Lower lobe of right lung (tissue), 2 donors: ENCODE measurements at regions not wholly inside any gene's neighbourhood (a gene's known extent, or its start where the extent isn't known, plus 50 kb on each side); places are given as distances from the start of the nearest gene placed in this dataset.

Source experiments
- ATAC-seq, 2 donors: fragments of 200-7000 bp; cut with Tn5 transposase; one replicate each; pipeline ENCODE4 v1.9.1; 2020 to 2022; ENCODE audit warnings: mild to moderate bottlenecking in 2 of 2, moderate library complexity in 2 of 2
- DNase-seq: peaks from one replicate; pipeline ENCODE4 v3.0.0-alpha.2; 2020
- H3K27ac ChIP-seq: fragments of 200-600 bp; one replicate; pipeline ENCODE4 v1.8.0; 2022
- H3K27me3 ChIP-seq: fragments of 200-600 bp; one replicate; pipeline ENCODE4 v1.8.0; 2022; ENCODE audit warnings: low read depth
- H3K36me3 ChIP-seq: fragments of 200-600 bp; one replicate; pipeline ENCODE4 v1.8.0; 2022; ENCODE audit warnings: mild to moderate bottlenecking
- H3K4me1 ChIP-seq: fragments of 200-600 bp; one replicate; pipeline ENCODE4 v1.8.0; 2022
- H3K4me3 ChIP-seq: fragments of 200-600 bp; one replicate; pipeline ENCODE4 v1.8.0; 2022; ENCODE audit warnings: mild to moderate bottlenecking
- H3K9me3 ChIP-seq: fragments of 200-600 bp; one replicate; pipeline ENCODE4 v1.8.0; 2022
- intact Hi-C: fragments of 100-400 bp; cut with DNase I; formaldehyde crosslinking; loops from one replicate; pipeline ENCODE4 v1.11.0; 2022
- TF ChIP-seq, protein P1 (sequence below): fragments of 200-600 bp; IDR thresholded peaks from one replicate; pipeline ENCODE4 v1.8.0; 2022; ENCODE audit warnings: antibody characterized with exemption, mild to moderate bottlenecking
- donor health status: DM: no; HTN: yes; CAD: no; lungs with severe emphysema.

DNA sequence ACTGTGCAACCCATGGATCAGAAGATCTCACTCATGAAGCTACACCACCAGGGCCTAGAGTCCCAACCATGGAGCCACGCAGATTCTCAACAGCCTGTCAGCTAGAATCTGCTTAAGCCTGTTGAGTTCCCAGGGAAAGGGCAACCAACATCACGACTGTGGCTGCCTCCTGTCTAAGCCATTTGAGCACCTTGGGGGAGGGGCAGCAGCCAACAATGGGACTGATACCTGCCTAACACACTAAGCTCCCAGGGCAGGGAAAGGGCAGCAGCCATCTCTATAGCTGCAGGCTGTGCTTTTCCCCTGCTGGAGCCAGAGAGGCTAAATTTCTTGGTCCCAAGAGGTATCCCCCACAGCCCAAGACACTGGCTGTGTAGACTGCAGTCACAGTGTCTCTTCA lies 96.5 kb upstream of the TCEAL2 start:
- Histone ChIP-seq H3K9me3 (no peaks in the 10 kb centered on the region), H3K4me1 (no peaks in the 10 kb centered on the region), H3K27ac (no peak overlapping the region), H3K36me3 (no peaks in the 10 kb centered on the region), H3K4me3 (no peak overlapping the region), H3K27me3 (no peaks in the 10 kb centered on the region)
- ATAC-seq (no peak), DNase-seq (no peak)
- intact Hi-C loops = no loop called here
- TF ChIP-seq, protein P1, sequence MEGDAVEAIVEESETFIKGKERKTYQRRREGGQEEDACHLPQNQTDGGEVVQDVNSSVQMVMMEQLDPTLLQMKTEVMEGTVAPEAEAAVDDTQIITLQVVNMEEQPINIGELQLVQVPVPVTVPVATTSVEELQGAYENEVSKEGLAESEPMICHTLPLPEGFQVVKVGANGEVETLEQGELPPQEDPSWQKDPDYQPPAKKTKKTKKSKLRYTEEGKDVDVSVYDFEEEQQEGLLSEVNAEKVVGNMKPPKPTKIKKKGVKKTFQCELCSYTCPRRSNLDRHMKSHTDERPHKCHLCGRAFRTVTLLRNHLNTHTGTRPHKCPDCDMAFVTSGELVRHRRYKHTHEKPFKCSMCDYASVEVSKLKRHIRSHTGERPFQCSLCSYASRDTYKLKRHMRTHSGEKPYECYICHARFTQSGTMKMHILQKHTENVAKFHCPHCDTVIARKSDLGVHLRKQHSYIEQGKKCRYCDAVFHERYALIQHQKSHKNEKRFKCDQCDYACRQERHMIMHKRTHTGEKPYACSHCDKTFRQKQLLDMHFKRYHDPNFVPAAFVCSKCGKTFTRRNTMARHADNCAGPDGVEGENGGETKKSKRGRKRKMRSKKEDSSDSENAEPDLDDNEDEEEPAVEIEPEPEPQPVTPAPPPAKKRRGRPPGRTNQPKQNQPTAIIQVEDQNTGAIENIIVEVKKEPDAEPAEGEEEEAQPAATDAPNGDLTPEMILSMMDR = no peak

DNA sequence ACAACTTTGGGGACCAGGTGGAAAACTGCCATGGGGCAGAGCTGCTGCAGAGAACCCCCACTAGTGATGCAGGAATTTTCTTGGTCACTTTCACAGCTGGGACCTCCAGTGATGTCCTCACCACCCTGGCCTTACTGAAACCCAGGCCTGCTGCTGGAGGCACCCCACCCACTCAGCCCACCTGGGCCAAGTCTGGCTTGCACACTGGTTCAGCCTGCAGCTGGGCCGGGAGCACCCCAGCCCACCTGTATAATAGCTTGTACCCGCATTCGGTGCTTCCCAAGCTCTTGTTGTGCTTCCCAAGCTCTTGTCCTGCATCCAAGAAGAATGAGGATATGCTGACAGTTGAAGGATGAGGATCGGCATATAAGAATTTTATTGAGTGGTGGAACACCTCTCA lies 86.4 kb upstream of the ZMAT1 start:
- Histone ChIP-seq H3K27me3 (no peaks in the 10 kb centered on the region), H3K36me3 (no peaks in the 10 kb centered on the region), H3K4me1 (no peaks in the 10 kb centered on the region), H3K9me3 (no peaks in the 10 kb centered on the region), H3K27ac (no peak overlapping the region), H3K4me3 (no peak overlapping the region)
- no peak for DNase-seq
- intact Hi-C loops = no loop called here
- TF ChIP-seq, protein P1 = no peak
- no peak for ATAC-seq

DNA sequence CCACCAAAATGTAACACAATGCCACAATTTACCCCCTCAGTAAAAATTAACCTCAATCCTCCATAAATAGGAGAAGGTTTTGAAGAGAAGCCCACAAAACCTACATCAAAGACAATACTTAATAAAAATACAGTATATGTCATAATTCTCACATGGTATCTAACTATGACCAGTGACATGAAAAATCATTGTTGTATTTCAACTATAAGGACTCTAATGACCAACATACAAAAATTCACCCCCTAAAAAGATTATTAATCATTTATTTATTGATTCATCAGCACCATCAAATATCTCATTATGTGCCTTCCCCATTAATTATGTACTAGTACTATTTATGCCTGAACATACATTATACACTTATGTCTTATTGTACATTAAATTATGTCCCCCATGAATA lies 77.1 kb upstream of the ZMAT1 start:
- Histone ChIP-seq H3K9me3 (no peaks in the 10 kb centered on the region), H3K4me3 (no peak overlapping the region), H3K27ac (no peak overlapping the region), H3K27me3 (no peaks in the 10 kb centered on the region), H3K4me1 (no peaks in the 10 kb centered on the region), H3K36me3 (no peaks in the 10 kb centered on the region)
- DNase-seq (no peak), ATAC-seq (no peak)
- TF ChIP-seq, protein P1 = no peak
- intact Hi-C loops = no loop called here

DNA sequence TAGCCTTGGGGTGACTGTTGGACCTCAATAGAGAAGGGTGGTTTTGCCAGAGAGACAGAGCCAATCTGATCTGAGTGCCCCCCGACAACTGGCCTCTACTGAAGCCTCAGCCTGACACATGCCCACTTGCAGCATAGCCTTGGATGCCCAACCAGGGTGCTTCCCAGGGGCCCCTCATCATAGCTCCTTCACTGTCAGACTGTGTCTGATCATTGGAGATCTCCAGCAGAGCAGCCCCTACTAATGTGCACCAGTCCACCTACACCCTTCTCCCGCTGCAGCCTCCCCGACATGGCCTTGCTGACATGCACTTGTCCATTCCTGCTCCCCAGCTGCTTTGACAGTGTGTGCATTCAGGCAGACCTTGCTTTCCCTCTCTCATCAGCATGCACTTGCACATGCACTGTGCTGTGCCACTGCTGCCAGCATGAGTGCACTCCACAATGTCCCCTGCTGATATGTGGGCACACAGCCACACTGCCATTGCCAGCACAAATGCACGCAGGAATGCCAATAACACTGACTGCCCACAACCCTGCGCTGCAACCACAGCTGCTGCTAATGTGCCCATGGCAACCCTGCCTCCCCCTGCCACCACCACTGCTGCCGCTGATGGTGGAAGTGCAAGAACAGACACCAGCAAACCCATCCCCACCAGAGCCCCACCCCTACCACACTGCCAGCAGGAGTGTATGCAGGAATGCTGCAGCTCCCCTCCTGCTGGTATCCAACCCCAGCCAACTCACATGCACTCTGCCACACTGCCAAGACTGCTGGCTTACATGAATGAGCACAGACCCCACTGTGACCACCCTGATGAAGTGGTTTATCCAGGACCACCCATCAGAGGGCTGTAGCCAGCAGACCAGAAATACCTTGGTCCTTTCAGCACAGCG lies 68.1 kb upstream of the ZMAT1 start:
- Histone ChIP-seq H3K36me3 (no peaks in the 10 kb centered on the region), H3K4me3 (no peak overlapping the region), H3K4me1 (no peaks in the 10 kb centered on the region), H3K9me3 (no peaks in the 10 kb centered on the region), H3K27ac (no peak overlapping the region), H3K27me3 (no peaks in the 10 kb centered on the region)
- DNase-seq = no peak
- no peak for ATAC-seq
- TF ChIP-seq, protein P1 = no peak
- intact Hi-C loops = no loop called here

DNA sequence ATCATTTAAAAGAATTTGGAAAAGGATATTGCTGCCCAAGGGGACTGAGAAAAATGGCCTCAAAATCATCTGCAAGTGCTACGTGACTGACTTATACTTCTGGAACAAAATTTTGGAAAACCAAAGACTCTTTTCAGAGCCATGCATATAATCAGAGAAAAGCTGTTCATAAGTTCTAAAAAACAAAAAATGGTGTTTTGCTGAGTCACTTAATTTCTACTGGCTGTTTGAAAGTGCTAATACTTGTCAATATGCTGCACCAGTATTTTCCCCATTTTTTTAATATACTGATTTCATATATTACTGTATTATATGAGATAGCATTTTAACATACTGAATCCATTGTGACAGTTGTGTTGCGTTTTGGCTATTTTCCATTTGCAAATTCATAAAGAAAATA lies 61.5 kb upstream of the ZMAT1 start:
- intact Hi-C loops = no loop called here
- no peak overlapping the region for H3K4me3 ChIP-seq
- H3K9me3 ChIP-seq = no peaks in the 10 kb centered on the region
- H3K36me3 ChIP-seq = no peaks in the 10 kb centered on the region
- no peaks in the 10 kb centered on the region for H3K4me1 ChIP-seq
- H3K27me3 ChIP-seq = no peaks in the 10 kb centered on the region
- ATAC-seq (no peak), DNase-seq (no peak)
- no peak overlapping the region for H3K27ac ChIP-seq
- TF ChIP-seq, protein P1 = no peak
